NCI-H2107 (cell line): ENCODE measurements at regions not wholly inside any gene's neighbourhood (a gene's known extent, or its start where the extent isn't known, plus 50 kb on each side); places are given as distances from the start of the nearest gene placed in this dataset.

Experiments used
- DNase-seq: peaks from one replicate; lab custom pipeline; 2025; lab: John Stamatoyannopoulos, UW

DNA sequence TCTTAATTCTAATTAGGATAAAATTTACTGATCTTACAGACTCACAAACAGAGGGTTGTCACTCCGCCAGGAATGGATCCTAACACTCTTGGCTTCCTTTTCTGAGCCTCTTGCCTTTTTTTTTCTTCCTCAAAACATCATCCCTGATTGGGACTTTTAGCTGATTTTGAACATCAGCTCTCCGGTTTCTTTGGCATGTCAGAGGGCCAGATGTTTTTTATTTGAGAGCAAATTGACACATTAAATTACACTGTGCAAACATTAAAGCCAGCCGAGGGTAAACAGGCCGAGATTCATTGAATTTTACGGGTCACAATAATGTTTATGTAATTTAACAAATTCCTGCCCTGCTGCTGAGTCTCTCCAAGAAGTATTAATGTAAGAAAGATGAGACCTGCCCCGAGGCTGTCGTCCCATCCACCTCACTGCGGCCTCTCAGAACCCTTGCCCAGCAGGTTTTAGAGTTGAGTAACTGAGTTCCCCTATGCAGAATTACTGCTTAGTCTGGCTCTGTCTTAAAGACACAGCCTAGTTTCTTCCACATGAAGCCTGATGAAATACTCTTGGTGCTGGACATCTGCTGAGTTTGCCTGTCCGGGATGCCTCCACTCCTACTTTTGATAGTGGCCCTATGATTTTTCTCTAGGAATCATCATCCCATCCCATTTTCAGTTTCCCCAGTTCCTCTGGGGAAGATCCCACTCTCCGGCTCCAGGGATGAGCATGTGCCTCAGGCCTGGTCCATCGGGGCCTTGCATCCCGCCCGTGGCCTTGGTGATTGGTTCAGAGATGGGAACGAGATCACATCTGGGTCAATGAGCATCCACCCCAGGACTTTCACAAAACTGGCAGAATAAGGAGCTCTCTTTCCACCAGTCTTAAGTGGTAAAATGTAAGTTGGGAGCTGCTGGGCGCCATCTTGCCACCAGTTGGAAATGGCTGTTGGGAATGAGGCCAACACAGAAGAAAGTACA, 226.6 kb upstream of the TLE3 start:
- DNase-seq = no peak

DNA sequence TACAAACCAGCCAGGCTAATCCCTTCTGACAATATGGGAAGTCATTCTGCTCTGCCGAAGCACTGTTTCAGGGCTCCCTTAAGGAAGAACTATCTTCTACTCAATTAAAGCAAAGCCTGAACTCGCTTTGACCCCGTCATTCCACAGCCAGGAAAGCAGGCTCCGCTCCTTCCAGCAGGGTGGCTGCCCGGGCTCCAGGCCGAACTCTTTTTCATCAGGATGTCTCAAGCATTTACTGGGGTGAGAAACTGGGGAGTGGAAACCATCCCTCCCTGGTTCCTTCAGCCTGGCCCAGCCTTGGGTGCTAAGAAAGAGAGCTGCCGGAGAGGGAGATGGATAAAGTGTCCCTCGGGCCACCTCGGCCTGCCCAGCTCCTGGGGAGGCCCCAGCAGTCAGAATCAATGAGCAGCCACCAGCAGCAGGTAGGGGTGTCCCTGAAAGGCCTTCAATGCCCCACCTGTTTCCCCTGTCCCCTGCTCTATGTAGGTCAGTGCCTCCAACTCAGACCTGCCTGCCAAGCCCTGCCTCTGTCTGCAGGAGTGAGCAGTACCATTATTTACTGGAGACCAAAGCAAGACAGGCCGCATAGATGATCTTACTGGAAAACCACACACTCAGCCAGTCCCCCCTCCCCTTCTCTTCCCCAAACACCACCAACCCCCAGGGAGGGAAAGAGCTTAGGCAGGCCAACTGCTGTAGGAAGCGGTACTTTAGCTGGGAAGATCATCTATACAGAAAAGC, 225.6 kb upstream of the TLE3 start:
- DNase-seq = no peak

DNA sequence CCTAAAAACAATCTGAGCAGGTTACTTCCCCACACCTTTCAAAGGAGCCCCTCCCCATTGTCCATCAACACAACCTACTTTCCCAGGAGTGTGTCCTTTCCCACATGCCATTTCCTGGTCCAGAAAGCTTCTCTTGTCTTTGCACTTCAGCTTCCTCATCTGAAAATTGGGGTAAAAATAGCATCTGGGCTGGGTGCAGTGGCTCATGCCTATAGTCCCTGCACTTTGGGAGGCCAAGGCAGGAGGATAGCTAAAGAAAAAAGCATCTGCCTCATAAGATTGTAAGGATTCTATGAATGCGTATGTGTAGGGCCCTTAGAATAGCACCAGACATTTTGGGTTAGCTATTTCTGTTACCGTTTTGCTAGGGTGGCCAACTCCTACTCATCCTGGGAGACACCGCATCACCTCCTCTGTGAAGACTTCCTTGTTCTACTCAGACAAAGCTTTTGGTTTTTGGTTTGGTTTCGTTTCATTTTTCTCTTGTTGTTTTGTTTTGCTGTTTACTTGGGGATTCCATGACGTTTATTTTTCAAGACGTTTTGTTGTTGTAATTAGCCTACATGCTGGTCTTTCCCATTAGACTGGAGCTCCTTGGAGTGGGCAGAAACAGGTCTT, 224.4 kb upstream of the TLE3 start:
- DNase-seq = no peak

DNA sequence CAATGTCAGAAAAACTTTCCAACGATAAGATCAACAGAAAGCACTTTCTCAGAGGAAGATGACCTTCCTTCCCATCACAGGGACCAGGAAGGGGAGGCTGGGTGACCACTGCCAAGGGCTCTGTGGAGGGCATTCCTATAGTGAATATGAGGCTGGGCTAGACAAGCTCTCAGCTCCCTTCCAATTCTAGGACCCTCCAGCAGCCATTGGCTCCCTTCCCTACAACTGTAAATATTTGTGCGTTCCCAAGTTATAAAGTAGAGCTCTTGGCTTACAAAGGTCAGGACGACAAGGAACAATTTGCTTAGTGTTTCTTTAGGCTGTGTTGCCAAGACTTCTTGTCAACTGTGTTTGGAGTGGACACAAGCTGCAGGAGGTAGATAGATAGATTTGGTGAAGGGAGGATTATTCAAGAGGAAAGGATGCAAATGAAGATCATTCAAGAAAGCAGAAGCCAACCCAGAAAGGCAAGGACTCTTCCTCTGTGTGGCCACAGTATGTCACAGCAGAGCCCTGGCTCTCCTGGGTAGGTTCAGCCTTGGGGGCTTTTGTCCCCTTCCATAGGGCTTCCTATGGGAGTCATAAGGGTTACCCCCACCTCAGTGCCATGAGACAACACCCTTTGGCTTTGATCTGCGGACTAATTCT, 223.6 kb upstream of the TLE3 start:
- no peak for DNase-seq

- DNase-seq = no peak
These were observed 222.8 kb upstream of the TLE3 start for GRCh38 chr15:70320482-70320881.

GRCh38 chr15:70320077-70320476, 222.4 kb upstream of the TLE3 start:
- DNase-seq = no peak

DNA sequence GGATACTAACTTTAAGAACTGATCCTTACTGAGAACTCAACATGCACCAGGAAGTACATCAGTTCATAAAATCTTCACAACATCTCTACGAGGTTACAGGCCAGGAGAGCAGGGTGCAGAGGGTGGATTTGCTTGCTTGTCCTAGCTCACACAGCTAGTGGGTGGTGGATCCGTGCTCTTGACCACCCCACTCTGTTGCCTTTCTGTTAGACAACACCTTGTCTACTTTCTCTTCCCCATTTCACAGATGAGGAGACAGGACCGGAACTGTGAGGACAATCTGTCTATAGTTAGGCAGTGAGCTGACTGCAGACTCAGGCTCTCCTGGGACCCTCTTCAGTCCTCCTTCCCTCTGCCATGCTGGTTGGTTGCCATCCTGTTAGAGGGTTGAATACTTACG, 221.7 kb upstream of the TLE3 start:
- no peak for DNase-seq

- no peak for DNase-seq
These were observed 221.1 kb upstream of the TLE3 start for GRCh38 chr15:70318594-70319465.

- DNase-seq = no peak
These were observed 218.4 kb upstream of the TLE3 start for GRCh38 chr15:70316059-70316600.

DNA sequence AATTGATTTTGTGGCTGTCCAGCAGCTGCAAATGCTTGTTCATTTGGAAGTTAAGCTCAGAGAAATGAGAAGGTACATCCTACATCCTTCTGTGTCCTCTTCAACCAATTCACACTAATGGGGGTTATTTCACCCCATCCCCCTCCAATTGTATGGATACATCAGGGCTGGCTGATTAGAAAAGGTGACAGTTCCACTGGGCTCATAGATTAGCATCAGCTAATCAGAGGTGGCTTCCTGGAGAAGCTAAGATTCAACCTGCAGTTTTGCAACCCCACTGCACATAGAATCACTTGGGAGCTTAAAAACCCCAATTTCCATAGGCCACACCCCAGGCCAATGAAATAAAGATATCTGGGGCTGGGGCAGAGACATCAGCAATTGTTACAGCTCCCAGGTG, 217.7 kb upstream of the TLE3 start:
- no peak for DNase-seq

GRCh38 chr15:70314688-70315087, 217.0 kb upstream of the TLE3 start:
- no peak for DNase-seq

DNA sequence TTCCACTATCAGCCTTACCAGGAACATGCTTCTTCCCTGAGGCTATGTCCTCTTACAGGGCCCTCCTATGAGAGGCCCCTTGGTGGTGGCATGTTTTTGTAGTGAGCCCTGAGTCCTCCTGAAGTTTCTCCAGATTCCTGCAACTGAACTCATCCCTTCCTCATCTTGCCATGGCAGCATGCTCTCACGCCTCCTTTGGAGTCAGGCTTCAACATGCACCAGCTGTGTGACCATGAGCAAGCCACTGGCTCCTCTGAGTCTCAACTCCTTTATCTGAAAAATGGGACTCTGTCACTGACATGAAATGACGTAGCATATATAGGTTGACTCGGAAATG, 216.3 kb upstream of the TLE3 start:
- DNase-seq = no peak

DNA sequence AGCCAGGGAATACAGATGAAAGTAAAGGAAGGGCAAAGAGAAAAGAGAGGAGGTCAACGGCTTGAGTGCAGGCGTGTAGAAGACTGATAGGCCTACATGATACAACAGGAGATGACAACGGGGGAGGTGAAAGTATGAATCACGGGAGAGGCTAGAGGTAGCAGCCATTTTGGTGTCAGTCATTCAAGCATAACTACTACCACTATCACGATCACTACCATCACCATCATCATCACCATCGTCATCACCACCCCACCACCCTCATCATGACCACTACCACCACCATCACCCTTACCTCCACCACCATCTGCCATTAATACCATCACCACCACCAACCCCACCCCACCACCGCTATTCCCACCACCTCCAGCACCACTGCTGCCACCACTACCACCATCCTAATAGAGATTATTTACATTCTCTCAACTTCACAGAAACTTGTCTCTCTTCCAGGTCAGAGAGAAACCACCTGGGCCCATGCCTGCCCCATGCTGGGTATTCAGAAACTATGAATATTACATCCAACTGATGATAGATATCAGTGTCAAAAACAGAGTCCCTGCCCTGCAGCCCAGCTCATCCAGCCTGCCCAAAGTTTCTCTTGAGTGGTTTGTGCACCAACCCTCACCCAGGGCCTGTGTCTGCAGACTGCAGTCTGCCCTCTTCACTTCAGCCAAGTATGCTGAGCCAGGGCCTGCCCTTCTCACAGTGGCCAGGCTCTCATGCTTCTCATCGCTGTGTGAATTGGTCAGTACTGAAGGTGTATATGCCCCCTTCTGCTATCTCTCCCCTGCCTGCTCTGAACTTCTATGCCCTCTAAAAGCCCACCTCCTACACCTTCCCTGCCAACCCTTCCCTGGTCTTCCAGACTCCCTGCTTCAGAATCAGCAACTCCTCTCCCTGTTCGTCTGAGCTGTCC, 215.6 kb upstream of the TLE3 start:
- DNase-seq = no peak

DNA sequence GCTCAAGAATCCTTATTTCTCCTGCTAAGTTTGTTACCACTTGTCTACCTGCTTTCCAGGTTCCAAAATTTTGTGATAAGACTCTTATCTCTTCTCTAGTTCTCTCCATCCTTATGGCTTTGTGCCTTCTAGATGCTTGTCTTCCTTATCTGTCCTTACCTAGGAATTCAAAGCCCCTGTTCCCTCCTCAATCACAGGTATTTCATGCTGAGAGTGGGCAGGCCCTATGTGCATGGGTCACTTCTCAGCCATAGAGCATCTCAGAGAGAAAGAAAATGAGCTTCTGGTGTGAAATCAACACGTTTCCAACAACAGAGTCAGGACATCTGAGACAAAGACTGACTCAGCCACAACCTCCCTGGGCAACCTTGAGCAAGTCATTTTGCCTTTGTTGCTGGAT, 214.1 kb upstream of the TLE3 start:
- DNase-seq = no peak

- no peak for DNase-seq
These were observed 212.0 kb upstream of the TLE3 start for GRCh38 chr15:70309716-70310115.

GRCh38 chr15:70308735-70309434, 211.2 kb upstream of the TLE3 start:
- DNase-seq = no peak

- no peak for DNase-seq
These were observed 210.5 kb upstream of the TLE3 start for GRCh38 chr15:70308011-70308734.

GRCh38 chr15:70306582-70306981, 208.9 kb upstream of the TLE3 start:
- no peak for DNase-seq

DNA sequence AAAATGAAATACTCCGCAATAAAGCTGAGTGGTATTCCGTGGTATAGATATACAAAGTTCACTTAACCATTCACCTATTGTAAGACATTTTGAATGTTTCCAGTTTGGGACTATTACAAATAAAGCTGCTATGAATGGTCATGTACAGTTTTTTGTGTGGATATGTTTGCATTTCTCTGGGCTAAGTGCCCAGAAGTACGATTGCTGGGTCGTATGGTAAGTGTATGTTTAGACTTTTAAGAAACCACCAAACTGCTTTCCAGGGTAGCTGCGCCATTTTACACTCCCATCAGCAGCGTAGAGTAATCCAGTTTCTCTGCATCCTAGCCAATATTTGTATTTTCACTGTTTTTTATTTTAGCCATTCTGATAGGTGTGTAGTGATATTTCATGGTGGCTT, 208.4 kb upstream of the TLE3 start:
- DNase-seq = no peak
